Sigmoid colon (tissue), 6 donors: ENCODE measurements at regions not wholly inside any gene's neighbourhood (a gene's known extent, or its start where the extent isn't known, plus 50 kb on each side); places are given as distances from the start of the nearest gene placed in this dataset.

Experiments
- DNase-seq: peaks from one replicate; pipeline ENCODE4 v3.0.0-alpha.2; 2019
- H3K27ac ChIP-seq, 4 donors: fragments of 200-600 bp; sonication (generic); one replicate each; pipeline ENCODE4 v1.5.1; 2016 to 2019; ENCODE audit warnings: mild to moderate bottlenecking in 1 of 4
- H3K27me3 ChIP-seq, 3 donors: fragments of 200-600 bp; sonication (generic); one replicate each; pipeline ENCODE4 v1.5.1; 2019; ENCODE audit warnings: mild to moderate bottlenecking in 1 of 3
- H3K36me3 ChIP-seq, 4 donors: fragments of 200-600 bp; sonication (generic); one replicate each; pipeline ENCODE4 v1.5.1; 2016 to 2019
- H3K4me1 ChIP-seq, 4 donors: fragments of 200-600 bp; sonication (generic); one replicate each; pipeline ENCODE4 v1.5.1; 2017 to 2019
- H3K4me3 ChIP-seq, 4 donors: fragments of 200-600 bp; sonication (generic); one replicate each; pipeline ENCODE4 v1.5.1; 2017 to 2019; ENCODE audit warnings: mild to moderate bottlenecking in 2 of 4, moderate library complexity in 1 of 4
- H3K9me3 ChIP-seq, 4 donors: fragments of 200-600 bp in 3 of 4; sonication (generic) in 3 of 4; one replicate each; pipeline versions ENCODE4 v1.5.1 to v1.6.1; 2013 to 2019
- EP300 ChIP-seq, 4 donors: sonication (generic); formaldehyde crosslinking; IDR thresholded peaks; one replicate each; pipeline ENCODE4 v1.6.1; 2017; ENCODE audit warnings: antibody characterized with exemption in 4 of 4
- POLR2A ChIP-seq, 2 donors: fragments of 450-650 bp; IDR thresholded peaks; one replicate each; pipeline ENCODE4 v1.6.1; 2016; ENCODE audit warnings: antibody characterized with exemption in 2 of 2, mild to moderate bottlenecking in 2 of 2, moderate library complexity in 2 of 2
- POLR2AphosphoS5 ChIP-seq, 4 donors: sonication (generic); formaldehyde crosslinking; IDR thresholded peaks; one replicate each; pipeline ENCODE4 v1.6.1; 2017; ENCODE audit warnings: antibody characterized with exemption in 4 of 4
- WGBS, 2 donors: extraction: QIAGEN DNeasy Blood & Tissue Kit; methylation state at CpG; one replicate each; pipeline ENCODE4 v1.1.7; 2013; 5-methylcytosine and 5-hydroxymethylcytosine counted together
- intact Hi-C: fragments of 100-400 bp; cut with DNase I; formaldehyde crosslinking; loops from one replicate; pipeline ENCODE4 v1.15.1; 2023
- TF ChIP-seq, protein P1 (sequence below), 4 experiments: fragments of 450-650 bp in 3 of 4; fragments of 200-600 bp in 1 of 4; IDR thresholded peaks; one replicate each; pipeline ENCODE4 v1.5.1; 2016 to 2019; ENCODE audit warnings: antibody characterized with exemption in 4 of 4, mild to moderate bottlenecking in 3 of 4, moderate library complexity in 2 of 4
- donor health status: healthy with polysubstance abuse.
- donor health status: healthy.

- intact Hi-C loops = no loop called here
Observed at GRCh38 chr10:76657337-76658012, 980.1 kb downstream of the KCNMA1 start.

DNA sequence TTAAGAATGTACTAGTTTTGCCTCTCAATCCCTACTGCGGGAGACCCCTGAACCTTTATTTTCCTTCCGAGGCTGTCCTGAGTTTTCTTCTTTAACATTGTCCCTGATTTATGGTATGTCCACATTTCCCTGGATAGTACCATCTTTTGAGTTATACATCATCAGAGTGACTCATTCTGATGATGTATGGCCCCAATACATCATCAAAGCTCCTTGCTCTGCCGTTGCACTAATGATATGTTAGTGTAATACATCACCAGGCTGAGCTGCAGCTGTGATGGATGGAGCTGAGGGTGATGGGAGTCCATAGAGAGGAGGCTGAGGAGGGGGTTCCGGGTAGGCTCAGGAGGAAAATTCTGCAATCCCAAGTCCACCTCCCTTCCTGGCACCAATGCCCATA, 986.5 kb downstream of the KCNMA1 start:
- WGBS, 2 donors = 76% methylated on average over 4 of the region's 4 CpGs
- peak overlapping the region in 3 of 4 donors; percentile 77 to 81 (median 80) for H3K27ac ChIP-seq
- no peak overlapping the region for H3K4me3 ChIP-seq
- H3K36me3 ChIP-seq = no peaks in the 10 kb centered on the region
- H3K4me1 ChIP-seq = peaks cover 0 to 57% (median 41%) of the 10 kb centered on the region in 4 donors
- no peak for TF ChIP-seq POLR2A (IDR thresholded peaks at IDR 0.05)
- no peak for TF ChIP-seq EP300 (IDR thresholded peaks at IDR 0.05)
- TF ChIP-seq, protein P1, sequence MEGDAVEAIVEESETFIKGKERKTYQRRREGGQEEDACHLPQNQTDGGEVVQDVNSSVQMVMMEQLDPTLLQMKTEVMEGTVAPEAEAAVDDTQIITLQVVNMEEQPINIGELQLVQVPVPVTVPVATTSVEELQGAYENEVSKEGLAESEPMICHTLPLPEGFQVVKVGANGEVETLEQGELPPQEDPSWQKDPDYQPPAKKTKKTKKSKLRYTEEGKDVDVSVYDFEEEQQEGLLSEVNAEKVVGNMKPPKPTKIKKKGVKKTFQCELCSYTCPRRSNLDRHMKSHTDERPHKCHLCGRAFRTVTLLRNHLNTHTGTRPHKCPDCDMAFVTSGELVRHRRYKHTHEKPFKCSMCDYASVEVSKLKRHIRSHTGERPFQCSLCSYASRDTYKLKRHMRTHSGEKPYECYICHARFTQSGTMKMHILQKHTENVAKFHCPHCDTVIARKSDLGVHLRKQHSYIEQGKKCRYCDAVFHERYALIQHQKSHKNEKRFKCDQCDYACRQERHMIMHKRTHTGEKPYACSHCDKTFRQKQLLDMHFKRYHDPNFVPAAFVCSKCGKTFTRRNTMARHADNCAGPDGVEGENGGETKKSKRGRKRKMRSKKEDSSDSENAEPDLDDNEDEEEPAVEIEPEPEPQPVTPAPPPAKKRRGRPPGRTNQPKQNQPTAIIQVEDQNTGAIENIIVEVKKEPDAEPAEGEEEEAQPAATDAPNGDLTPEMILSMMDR (IDR thresholded peaks at IDR 0.05) = no peak
- no peak for TF ChIP-seq POLR2AphosphoS5 (IDR thresholded peaks at IDR 0.05)
- intact Hi-C loops = no loop called here
- H3K9me3 ChIP-seq = no peaks in the 10 kb centered on the region
- H3K27me3 ChIP-seq = no peaks in the 10 kb centered on the region
- no peak for DNase-seq

More at GRCh38 chr10:76657337-76658012, 980.1 kb downstream of the KCNMA1 start:
- Histone ChIP-seq H3K9me3 (no peaks in the 10 kb centered on the region), H3K36me3 (no peaks in the 10 kb centered on the region), H3K27me3 (no peaks in the 10 kb centered on the region), H3K27ac (no peak overlapping the region), H3K4me1 (no peaks in the 10 kb centered on the region), H3K4me3 (no peak overlapping the region)
- TF ChIP-seq POLR2AphosphoS5 (IDR thresholded peaks at IDR 0.05) = no peak
- no peak for TF ChIP-seq POLR2A (IDR thresholded peaks at IDR 0.05)
- no peak for TF ChIP-seq EP300 (IDR thresholded peaks at IDR 0.05)
- TF ChIP-seq, protein P1 (IDR thresholded peaks at IDR 0.05) = no peak
- no peak for DNase-seq

- Histone ChIP-seq H3K27me3 (no peaks in the 10 kb centered on the region), H3K9me3 (no peaks in the 10 kb centered on the region), H3K36me3 (no peaks in the 10 kb centered on the region), H3K4me3 (no peak overlapping the region), H3K4me1 (peaks cover 0 to 72% (median 42%) of the 10 kb centered on the region in 4 donors), H3K27ac (peak overlapping the region in 3 of 4 donors; percentile 77 to 81 (median 80))
- TF ChIP-seq POLR2A (IDR thresholded peaks at IDR 0.05) (no peak), POLR2AphosphoS5 (IDR thresholded peaks at IDR 0.05) (peak; percentile 75 to 92 (median 85)), EP300 (IDR thresholded peaks at IDR 0.05) (peak; percentile 49 to 90 (median 68))
- intact Hi-C loops = loop anchor here (2.0 to 10.0 kb wide), 4 partner anchors 238 to 397 kb away; no protein-coding TSS in a partner anchor
- WGBS, 2 donors = 12 to 53% methylated on average over 3 of the region's 3 CpGs
- DNase-seq = peak; percentile 93
Observed at GRCh38 chr10:76649723-76650127, 987.9 kb downstream of the KCNMA1 start.

DNA sequence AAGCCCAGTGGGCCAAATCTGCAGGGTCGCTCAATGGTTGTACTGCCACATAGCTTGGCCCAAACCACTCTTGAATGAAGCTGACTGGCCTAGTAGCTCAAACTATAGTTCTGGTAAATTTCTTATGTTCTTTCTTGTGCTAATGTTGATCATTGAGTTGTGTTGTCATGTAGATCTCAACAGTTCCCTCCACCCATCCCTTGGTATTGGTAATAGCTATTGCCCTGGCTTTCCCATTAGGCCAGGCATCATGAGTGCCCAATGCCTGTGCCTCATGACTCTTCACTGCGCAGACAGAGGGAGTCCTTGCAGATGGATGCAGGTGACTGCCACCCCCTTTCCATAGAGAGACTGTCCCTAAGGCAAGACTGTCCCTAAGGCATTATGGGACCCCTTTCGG, 988.4 kb downstream of the KCNMA1 start:
- peak overlapping the region in 3 of 4 donors; percentile 77 to 81 (median 80) for H3K27ac ChIP-seq
- no peak overlapping the region for H3K4me3 ChIP-seq
- no peaks in the 10 kb centered on the region for H3K36me3 ChIP-seq
- WGBS, 2 donors = 65 to 78% methylated on average over 3 of the region's 3 CpGs
- peaks cover 0 to 76% (median 47%) of the 10 kb centered on the region in 4 donors for H3K4me1 ChIP-seq
- H3K9me3 ChIP-seq = no peaks in the 10 kb centered on the region
- DNase-seq = no peak
- no peaks in the 10 kb centered on the region for H3K27me3 ChIP-seq
- intact Hi-C loops = loop anchor here (2.0 to 10.0 kb wide), 4 partner anchors 238 to 396 kb away; no protein-coding TSS in a partner anchor
- TF ChIP-seq POLR2AphosphoS5 (IDR thresholded peaks at IDR 0.05) (no peak), EP300 (IDR thresholded peaks at IDR 0.05) (no peak), POLR2A (IDR thresholded peaks at IDR 0.05) (no peak)
- TF ChIP-seq, protein P1 (IDR thresholded peaks at IDR 0.05) = no peak

GRCh38 chr10:76647301-76647700, 990.3 kb downstream of the KCNMA1 start:
- 89 to 97% methylated on average over 2 of the region's 2 CpGs for WGBS, 2 donors
- Histone ChIP-seq H3K27me3 (no peaks in the 10 kb centered on the region), H3K27ac (peak overlapping the region in 3 of 4 donors; percentile 77 to 81 (median 80)), H3K4me1 (peaks cover 0 to 95% (median 65%) of the 10 kb centered on the region in 4 donors), H3K4me3 (no peak overlapping the region), H3K36me3 (no peaks in the 10 kb centered on the region), H3K9me3 (no peaks in the 10 kb centered on the region)
- intact Hi-C loops = loop anchor here (5.0 to 10.0 kb wide), 3 partner anchors 240 to 325 kb away; no protein-coding TSS in a partner anchor
- no peak for DNase-seq
- no peak for TF ChIP-seq EP300 (IDR thresholded peaks at IDR 0.05)
- TF ChIP-seq POLR2AphosphoS5 (IDR thresholded peaks at IDR 0.05) = no peak
- TF ChIP-seq, protein P1 (IDR thresholded peaks at IDR 0.05) = no peak
- no peak for TF ChIP-seq POLR2A (IDR thresholded peaks at IDR 0.05)
